ENCODE measurements at regions not wholly inside any gene's neighbourhood (a gene's known extent, or its start where the extent isn't known, plus 50 kb on each side); places are given as distances from the start of the nearest gene placed in this dataset.
"Not testable (repeated sequence)": the region's sequence is repeated elsewhere in the genome, so short reads cannot be mapped to it uniquely, and the experiment has no call there.

DNA sequence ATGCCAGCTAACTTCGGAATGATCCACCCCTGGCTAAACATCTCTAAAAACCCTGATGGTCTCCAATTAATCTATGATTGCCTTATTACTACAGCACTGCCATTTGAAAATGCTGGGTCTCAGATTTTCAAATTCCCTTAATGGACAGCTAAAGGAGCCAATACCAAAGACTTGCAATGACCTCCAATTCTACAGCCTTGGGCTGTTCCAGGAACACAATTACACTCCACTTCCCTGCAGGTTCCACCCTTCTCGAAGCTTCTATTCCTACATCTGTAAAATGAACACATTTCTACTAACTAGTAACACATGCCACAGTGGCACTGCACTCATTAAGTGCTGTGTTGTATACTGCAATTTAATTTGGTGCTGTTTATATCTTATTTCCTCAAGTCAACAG, 85.7 kb upstream of the AK4 start:
- DNase-seq (ENCODE audit: low read depth): no peak

DNA sequence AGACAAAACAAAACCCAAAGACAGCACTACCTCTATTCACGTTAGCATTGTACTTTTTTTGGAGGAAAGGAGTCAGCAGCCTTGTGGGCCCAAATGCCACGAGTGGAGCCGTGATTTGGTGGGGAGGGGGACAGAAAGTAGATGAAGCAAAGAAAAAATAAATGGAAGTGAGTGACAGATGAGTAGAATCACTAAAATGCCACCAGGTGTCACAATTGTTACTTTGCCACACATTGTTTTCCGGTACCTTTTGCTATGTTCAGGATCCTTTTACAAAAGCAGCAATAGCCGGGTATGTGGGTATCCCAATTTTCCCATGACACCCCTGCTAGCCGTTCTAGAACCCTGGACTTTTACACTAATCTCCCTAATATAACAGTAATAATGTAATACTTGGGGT, 85.0 kb upstream of the AK4 start:
- DNase-seq (ENCODE audit: low read depth): no peak

DNA sequence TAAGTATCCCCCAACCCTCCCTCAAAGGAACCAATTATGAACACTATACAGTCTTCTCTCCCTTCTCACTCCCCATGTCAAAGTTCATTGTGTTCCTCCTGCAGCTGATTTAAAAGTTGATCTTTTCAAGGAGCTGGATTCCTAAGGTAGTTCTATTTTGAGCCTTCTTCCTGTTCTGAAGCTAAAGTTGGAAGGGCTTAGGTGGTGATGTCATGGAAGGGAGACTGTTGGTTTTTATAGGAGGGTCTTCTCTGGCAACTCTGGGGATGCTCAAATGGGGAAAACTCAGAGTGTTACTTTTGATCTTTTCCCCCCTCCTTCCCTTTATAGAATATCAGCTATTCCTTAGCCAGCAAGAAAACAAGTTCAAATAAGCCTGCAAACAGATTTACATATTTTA, 83.0 kb upstream of the AK4 start:
- DNase-seq (ENCODE audit: low read depth): no peak

DNA sequence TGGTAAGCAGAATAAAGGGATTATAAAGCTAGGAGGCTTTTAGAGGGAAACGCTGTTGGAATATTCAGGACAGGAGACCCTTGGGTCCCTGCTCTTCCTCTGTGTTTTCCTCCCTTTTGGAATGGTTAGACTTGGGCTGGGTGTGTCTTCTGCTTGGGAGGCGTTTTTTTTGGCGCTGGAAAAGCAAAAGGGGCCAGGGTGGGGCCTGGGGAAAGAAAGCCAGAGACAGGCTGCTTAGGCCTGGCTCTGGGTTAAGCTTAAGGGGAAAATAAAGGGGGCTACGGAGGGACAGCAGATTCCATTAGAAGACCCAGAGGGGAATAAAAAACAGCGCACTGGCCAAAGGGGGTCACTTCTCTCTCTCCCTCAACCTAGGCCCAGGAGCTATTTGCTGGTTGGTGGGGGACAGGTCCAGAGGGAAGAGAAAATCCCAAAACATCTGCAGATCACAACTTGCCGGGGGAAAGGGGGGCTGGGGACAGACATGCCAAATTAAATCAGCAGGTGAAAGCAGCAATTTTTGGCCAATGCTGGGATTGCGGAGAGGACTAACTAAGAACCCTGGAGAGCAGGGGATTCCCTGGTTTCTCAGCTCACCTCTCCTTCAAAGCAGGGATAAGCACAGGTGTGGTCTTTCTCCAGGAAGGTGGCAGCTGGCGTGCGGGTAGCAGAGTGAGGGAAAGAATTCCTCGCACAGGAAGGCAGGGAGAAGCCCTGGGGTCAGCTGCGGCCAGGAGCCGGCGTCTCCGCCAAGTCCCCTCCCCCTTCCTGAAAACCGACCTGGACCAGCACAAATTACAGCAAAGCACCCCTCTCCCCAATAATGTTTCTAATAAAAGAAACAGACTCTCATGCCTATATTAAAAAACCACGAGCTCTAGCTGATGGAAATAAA, 82.2 kb upstream of the AK4 start:
- no peak for DNase-seq (ENCODE audit: low read depth)

DNA sequence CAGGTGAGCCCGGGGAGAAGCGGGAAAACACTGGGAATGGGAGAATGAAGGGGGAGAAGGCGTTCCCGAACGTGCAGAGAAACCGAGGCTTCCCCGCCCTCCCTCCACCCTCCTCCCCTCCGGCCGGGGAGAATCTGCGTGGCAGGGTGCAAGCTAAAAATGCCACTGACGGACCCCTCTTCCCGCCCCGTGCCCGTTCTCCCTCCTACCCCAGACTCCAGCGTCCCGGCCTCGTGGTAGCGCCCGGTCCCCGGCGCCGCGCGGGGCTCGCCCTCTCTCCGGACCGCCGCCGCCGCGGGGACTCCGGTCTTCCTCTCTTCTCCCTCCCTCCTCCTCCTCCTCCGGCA, 81.6 kb upstream of the AK4 start:
- DNase-seq (ENCODE audit: low read depth): peak; percentile 28

DNA sequence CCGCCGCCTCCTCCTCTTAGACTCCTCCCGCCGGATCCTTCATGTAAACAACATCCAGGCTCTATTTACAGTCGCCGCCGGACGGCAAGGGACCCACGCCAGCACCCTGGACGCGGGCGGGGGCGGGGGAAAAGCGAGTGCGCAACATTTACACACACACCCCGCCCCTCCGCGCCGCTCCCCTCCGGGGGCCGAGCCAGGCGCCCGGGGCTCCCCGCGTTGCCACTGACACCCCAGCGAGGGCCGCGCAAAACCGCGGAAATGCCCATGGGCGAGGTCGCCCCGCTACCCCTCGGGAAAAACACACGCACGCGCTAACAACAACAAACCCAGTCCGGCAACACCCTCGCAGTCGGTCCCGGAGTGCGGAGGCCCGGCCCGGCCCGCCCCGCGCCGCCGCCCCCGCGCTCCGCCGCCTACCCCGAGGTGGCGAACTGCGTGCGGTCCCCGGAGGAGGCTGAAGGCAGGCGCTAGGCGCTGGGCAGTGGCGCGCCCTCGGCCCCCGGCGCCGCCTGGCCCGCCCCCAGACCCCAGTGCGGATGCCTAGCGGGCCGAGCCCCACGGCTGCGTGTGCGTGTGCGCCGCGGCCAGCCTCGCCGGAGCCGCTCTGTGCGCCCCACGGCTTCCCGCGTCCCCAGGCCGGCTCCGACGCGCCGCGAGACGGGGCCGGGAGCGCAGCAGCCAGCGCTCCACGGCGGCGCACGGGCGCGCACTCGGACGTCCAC, 81.1 kb upstream of the AK4 start:
- DNase-seq (ENCODE audit: low read depth): peak; percentile 53

DNA sequence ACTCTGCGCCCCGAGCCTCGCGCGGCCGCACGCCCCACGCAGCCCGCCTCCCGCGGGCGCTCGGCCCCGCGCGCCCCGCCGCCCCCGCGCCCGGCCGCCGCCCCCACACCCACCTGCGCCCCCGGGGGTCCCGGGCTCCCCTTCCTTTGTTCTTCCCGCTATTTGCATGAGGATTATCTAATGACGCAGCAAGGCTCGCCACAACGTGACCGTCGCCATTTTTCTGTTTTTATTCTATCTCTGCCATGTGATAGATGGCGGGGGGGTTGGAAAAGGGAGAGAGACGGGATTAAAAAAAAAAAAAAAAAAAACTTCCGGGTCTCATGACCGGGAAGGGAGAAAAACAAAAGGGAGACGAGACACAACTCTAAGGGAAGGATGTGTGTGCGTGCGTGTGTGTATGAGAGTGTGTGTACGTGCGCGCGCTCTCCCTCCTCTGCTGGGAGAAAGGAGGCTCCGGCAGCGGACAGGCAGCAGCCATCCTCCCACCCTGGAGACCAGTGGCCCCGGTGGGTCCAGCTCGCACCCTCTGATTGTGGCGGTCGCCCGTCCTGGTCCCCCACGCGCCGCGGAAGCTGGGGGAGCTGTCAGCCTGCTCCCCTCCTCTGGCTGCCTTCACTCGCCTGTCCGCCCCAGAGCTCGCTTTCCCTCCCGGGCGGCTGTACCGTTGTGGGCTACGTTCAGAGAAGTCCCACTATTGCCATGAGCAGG, 80.4 kb upstream of the AK4 start:
- peak; percentile 76 for DNase-seq (ENCODE audit: low read depth)

DNA sequence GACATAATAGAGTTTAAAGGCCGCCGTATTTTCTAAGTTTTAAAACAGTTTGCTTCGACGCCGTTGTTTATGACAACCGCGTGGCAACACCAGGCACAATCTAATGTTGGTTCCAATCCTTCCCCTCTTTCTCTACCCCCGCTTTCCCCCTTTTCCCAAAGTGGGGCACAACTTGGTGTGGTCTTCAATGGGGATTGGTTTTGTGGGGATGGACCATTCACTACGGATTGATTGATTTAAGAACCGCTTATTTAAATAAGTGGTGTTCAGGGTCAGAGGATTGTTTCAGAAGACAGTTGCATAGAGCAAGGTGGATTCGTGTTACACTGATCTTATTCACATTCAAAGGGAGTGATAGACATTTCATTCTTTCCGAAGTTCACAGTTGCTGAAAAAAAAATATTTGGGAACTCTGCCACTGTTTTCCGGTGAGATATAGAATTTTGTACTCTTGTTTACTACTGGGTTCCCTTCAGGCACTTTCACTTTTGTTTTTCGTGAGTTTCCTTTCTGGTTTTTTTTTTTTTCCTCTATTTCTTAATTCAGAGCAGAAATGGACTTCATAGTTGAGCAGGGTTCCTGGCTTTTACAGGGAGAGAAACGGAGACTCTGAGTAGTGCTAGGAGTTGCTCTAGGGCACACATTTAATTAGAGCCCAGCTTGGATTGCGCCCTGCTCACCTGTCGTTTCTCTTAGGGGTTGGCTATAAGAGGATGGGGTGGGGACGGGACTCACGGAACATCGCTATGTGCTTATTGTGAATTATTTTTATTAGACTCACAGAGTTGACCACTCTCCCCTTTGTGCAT, 79.6 kb upstream of the AK4 start:
- peak; percentile 11 for DNase-seq (ENCODE audit: low read depth)

DNA sequence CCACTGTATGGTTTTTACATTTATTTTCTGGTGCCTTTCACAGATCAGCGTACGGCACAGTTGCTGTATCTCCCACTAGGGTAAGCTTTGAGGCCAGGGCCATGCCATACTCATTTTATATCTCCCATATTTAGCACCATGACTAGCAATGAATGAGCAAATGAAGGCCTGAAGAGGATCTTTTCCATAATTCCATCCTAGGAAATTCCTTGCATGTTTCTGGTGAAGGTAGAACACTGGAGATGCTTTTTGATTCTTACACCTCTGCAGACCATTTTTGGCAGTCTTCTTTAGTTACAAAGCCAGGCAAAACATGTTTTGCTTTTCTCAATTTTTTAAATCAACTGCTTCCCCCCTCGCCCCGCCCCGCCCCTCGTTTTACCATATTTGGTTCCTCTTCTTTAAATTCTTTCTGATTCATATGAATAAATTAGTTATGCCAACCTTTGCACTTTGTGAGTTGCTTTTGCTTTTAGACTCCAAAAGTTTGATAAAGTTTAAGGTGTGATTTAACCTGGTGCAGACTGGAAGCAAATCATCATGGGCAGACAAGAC, 78.9 kb upstream of the AK4 start:
- no peak for DNase-seq (ENCODE audit: low read depth)

DNA sequence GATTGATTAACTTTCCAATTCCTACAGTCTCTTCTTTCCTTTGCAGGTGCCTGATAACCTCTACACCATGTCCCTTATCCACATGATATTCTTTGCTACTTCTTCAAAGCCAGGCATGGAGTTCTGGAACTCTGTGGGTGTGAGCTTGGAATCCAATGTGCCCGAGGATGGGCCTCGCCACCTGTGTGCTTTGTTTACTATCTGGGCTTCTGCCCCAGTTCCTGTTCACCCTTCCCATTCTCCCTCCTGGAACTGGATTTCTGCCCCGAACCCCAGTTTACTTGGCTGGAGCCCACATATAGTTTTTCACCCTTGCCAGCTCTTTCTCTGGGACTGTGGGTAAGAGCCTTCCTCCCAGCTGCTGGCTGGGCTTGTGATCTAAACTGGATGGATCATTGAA, 75.2 kb upstream of the AK4 start:
- no peak for DNase-seq (ENCODE audit: low read depth)

DNA sequence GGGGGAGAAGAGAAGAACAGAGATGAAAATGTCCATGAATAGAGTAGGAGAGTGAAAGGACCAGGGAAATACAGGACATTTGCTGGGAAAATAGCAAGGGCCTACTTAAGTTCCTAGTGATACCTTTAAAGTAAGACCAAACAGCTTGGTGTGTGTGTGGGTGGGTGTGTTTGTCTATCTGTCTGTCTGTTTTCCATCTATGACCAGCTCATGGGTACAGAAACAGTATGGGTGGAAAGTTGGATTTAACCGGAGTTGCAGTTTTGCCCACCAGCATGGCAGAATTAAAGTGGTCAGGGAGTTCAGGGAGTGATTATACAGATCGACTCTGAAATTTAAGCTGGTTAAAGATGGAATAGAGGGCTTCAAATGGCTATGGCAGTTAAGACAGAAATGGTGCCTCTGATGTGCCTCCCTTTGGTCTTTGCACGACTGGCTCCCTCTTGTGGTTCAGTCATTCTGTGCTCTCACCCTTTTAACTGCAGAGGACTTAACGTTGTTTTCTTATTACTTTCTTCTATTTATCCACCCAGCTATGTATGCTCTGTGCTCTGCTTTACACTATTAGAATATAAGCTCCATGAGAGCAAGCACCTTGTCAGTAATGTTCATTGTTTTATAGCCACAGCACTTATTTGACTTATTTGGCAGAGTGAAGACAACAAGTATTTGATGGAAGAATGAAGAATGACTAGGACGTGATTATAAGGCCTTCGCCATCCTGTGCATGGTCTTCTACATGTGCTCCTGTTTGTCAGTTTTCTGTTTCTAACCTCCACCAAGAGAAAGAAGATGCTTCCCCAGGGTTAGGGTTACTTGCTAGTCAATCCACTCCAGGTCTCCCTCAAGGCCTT, 72.7 kb upstream of the AK4 start:
- DNase-seq (ENCODE audit: low read depth): peak; percentile 54

DNA sequence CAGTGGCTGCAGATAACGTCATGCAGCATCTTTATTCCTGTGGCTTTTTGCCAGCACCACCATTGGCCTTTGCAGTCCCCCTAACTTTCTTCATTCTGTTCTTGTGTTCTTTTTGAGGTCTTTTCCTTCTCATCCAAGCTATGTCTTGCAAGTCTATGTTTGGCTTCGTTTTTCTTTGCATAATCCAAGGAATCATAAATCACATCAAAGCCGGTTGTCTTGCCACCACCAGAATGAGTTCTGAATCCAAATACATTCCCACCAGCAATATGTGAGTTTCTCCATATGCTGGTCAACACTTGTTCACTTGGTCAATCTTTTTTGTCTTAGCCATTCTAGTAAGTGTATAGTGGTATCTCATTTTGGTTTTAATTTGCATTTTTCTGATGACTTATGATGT, 70.6 kb upstream of the AK4 start:
- DNase-seq (ENCODE audit: low read depth): no peak

DNA sequence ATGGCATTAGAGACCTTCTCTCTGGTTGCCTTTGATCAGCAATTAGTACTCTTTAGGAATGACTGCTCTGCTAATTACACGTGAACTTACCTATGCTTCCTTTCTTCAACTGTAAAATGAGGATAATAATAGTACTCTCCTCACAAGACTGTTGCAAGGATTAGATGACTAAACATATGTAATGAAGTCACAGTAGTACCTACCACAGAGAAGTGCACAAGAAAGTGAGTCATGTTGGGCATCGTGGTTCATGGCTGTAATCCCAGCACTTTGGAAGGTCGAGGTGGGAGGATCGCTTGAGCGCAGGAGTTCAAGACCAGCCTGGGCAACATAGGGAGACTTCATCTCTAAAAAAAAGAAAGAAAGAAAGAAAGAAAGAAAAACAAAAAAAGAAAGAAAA, 68.1 kb upstream of the AK4 start:
- DNase-seq (ENCODE audit: low read depth): peak; percentile 52

DNA sequence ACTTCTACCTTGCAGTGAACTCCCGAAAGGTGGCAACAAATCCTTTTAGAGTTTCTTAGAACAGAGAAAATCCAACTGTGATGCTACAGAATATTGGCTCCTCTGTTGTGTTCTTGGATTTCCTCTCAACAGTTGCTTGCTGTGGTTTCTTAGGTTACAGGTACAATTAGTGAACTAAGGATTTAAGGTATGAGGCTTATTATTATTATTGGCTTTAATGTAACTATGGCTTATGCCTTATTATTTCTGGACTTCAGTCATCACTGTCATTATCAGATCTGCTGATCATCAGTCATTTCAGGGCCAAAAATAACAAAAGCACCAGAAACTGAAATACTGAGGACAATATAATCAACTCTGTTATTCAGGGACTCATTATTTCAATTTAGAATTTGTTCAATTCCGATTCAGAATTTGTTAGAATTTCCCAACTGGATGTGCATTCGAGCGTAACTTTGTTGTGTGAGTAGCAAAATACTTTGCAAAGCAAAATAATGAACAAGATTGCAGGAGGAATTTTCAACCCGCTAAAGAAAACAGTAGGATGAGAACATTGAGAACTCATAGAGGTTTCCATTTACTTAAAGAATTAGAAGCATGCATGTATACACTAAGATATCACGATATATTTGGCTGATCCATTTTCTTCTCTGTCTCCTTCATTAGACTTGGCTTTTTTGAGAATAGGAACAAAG, 65.5 kb upstream of the AK4 start:
- DNase-seq (ENCODE audit: low read depth): no peak

DNA sequence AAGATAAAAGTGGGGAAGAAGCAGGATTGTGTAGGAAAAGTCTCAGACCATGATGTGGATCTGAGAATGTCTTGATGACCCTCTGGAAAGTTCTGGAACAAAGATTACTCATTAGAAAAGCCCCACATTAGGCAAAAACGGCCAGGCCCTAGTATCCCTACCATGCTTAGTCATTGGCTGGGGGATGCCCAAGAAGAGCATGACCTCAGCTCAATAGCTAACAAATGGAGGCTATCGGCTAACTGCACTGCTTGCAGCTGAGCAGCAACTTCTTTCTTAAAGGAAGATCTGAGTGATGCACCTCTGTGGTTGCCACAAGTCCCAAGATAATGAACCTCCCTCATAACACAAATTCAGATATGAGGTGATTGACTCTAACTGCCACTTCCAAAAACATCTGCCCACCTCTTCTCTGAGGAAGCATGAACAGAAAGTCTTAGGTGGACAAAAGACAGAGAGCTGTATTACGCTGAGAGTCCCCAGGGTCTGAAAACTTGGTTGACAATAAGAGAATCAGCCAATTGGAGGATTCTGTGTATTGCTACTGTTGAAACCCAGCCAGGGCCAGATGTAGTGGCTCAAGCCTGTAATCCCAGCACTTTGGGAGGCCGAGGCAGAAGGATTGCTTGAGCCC, 64.6 kb upstream of the AK4 start:
- peak; percentile 10 for DNase-seq (ENCODE audit: low read depth)

DNA sequence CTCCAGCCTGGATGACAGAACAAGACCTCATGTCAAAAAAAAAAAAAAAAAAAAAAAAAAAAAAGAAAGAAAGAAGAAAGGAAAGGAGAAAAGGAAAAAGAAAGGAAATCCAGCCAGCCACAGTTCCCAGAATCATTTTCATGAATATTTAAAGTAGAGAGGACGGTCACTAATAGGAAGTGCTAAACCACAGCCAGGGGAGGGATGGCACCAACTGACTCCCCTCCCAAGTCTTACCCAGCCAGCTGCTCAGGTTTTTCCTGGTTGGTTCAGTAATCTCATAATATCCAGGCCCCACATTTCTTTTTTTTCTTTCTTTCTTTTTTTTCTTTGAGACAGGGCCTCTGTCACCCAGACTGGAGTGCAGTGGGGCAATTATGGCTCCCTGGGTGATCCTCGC, 63.9 kb upstream of the AK4 start:
- DNase-seq (ENCODE audit: low read depth): no peak

DNA sequence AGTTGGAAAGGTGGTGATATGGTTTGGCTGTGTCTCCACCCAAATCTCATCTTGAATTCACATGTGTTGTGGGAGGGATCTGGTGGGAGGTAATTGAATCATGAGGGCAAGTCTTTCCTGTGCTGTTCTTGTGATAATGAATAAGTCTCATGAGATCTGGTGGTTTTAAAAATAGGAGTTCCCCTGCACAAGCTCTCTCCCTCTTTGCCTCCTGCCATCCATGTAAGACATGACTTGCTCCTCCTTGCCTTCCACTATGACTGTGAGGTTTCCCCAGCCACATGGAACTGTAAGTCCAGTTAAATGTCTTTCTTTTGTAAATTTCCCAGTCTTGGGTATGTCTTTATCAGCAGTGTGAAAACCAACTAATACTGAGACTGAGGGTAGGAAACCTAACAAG, 60.5 kb upstream of the AK4 start:
- DNase-seq (ENCODE audit: low read depth): not testable (repeated sequence)

DNA sequence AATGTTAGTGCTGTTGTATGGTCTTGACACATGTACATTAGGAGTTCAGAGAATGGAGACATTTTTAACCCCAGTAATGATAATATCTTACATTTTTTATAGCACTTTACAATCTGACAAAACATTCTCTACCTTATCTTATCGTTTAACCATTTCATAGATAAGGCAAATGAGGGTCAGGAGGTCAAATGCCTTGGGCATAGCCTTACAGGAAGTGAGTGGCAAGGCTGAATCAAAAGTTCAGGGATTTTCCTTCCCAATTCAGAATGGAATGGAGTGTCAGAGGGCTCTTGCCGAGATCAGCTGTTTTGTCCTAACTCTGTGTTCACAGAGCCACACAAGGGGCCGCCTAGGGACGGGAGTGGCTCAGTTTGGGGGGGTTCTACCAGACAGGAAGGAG, 57.6 kb upstream of the AK4 start:
- no peak for DNase-seq (ENCODE audit: low read depth)

DNA sequence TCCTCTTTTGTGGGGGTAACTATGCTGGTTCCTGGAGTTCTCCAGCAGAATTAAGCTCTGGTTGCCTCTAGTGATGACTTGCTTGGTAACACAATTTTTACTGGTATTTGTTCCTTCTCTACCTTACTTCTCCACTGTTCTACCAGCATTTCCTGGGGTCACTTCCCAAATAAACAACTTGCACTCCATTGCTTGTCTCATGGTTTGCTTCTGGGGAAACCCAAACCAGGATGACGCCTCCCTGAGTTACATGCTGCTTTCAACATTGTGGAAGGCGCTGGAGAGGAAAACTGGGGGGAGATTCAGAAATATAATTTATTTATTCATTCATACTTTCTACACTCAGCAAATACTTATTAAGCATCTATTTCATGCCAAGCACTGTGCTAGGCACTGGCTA, 55.3 kb upstream of the AK4 start:
- no peak for DNase-seq (ENCODE audit: low read depth)

Data from LHCN-M2 (cell line).